ENCODE measurements at regions not wholly inside any gene's neighbourhood (a gene's known extent, or its start where the extent isn't known, plus 50 kb on each side); places are given as distances from the start of the nearest gene placed in this dataset.

- H3K36me3 Mint-ChIP-seq (ENCODE audit: insufficient read depth, unreplicated experiment), result peaks cover under 1% of the 10 kb centered on the region
- no peak for DNase-seq
- no peak overlapping the region for H3K27ac Mint-ChIP-seq (ENCODE audit: unreplicated experiment)
- peaks cover 63% of the 10 kb centered on the region for H3K4me1 Mint-ChIP-seq (ENCODE audit: low read depth, unreplicated experiment)
- H3K27me3 Mint-ChIP-seq (ENCODE audit: insufficient read depth, unreplicated experiment), result no peaks in the 10 kb centered on the region
- Histone ChIP-seq H3K36me3 (ENCODE audit: control insufficient read depth, insufficient read depth, low read length) (no peaks in the 10 kb centered on the region), H3K4me1 (peaks cover 62% of the 10 kb centered on the region), H3K27me3 (replicated peaks; ENCODE audit: control insufficient read depth, insufficient read depth, low read length) (no peaks in the 10 kb centered on the region), H3K9me3 (no peaks in the 10 kb centered on the region), H3K4me3 (ENCODE audit: low read depth, low read length) (no peak overlapping the region)
- H3K9me3 Mint-ChIP-seq (ENCODE audit: unreplicated experiment), result no peaks in the 10 kb centered on the region
- H3K4me3 Mint-ChIP-seq (ENCODE audit: unreplicated experiment), result no peak overlapping the region
- ChIA-PET CTCF (no interaction called here), POLR2A (no interaction called here)
- intact Hi-C loops (cut with micrococcal nuclease; ENCODE audit: unreplicated experiment), result no loop called here
- TF ChIP-seq CTCF (IDR thresholded peaks at IDR 0.05; ENCODE audit: insufficient read depth in 1 of 2, low read depth in 1 of 2, low read length in 1 of 2, severe bottlenecking in 1 of 2, unreplicated experiment in 1 of 2), result no peak
- BruUV-seq (replicated peaks), result no TSS peak
Observed at GRCh38 chr6:139593081-139593480, 218.6 kb upstream of the CITED2 start.

- CTCF ChIA-PET, result no interaction called here
- POLR2A ChIA-PET, result no interaction called here
- intact Hi-C loops (cut with micrococcal nuclease; ENCODE audit: unreplicated experiment), result no loop called here
- H3K9me3 ChIP-seq, result no peaks in the 10 kb centered on the region
- H3K27me3 Mint-ChIP-seq (ENCODE audit: insufficient read depth, unreplicated experiment), result no peaks in the 10 kb centered on the region
- H3K4me1 ChIP-seq, result peaks cover 62% of the 10 kb centered on the region
- H3K27me3 ChIP-seq (replicated peaks; ENCODE audit: control insufficient read depth, insufficient read depth, low read length), result no peaks in the 10 kb centered on the region
- H3K36me3 ChIP-seq (ENCODE audit: control insufficient read depth, insufficient read depth, low read length), result no peaks in the 10 kb centered on the region
- H3K9me3 Mint-ChIP-seq (ENCODE audit: unreplicated experiment), result no peaks in the 10 kb centered on the region
- H3K4me3 Mint-ChIP-seq (ENCODE audit: unreplicated experiment), result no peak overlapping the region
- H3K27ac Mint-ChIP-seq (ENCODE audit: unreplicated experiment), result peak overlapping the region; percentile 22
- H3K4me3 ChIP-seq (ENCODE audit: low read depth, low read length), result no peak overlapping the region
- no TSS peak for BruUV-seq (replicated peaks)
- DNase-seq, result no peak
- no peak for TF ChIP-seq CTCF (IDR thresholded peaks at IDR 0.05; ENCODE audit: insufficient read depth in 1 of 2, low read depth in 1 of 2, low read length in 1 of 2, severe bottlenecking in 1 of 2, unreplicated experiment in 1 of 2)
- H3K4me1 Mint-ChIP-seq (ENCODE audit: low read depth, unreplicated experiment), result peaks cover 64% of the 10 kb centered on the region
- H3K36me3 Mint-ChIP-seq (ENCODE audit: insufficient read depth, unreplicated experiment), result peaks cover 10% of the 10 kb centered on the region
Observed at GRCh38 chr6:139592011-139592410, 217.6 kb upstream of the CITED2 start.

DNA sequence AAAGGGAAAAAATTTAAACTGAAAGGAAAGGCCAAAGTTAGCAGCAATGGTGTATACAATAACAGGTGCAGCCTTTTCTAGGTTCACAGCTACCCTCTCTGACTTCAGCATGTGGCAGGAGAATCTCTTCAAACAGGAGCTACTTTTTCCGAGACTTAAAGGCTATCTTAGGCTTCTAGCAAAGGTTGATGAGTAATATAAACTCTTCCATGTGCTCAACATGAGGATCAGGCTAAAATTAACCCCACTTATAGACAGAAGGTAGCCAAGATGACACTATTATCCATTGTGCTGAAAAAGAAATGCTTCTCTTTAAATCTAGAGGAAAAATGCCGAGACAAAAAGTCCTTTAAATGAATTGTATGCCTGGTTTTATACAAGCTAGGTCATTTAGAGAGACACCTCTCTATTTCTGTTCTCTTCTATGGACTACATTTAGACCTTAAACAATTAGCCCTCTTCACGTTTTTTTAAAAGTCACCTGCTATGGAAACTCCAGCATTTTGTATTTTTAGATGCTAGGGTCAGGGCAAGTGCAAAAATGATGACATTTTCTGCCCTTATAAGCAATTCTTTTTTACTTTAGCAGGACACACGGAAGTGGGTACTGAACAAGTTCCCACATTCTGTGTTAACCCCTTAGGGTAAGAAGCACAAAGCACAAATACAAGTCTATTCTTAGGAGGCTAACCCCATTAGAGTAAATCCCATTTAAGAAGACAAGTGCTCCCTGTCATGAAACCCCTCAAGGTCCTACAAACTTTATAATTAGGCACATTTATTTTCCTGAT is 216.8 kb upstream of the CITED2 start:
- H3K4me3 ChIP-seq (ENCODE audit: low read depth, low read length), result no peak overlapping the region
- no peaks in the 10 kb centered on the region for H3K36me3 ChIP-seq (ENCODE audit: control insufficient read depth, insufficient read depth, low read length)
- POLR2A ChIA-PET, result no interaction called here
- TF ChIP-seq CTCF (IDR thresholded peaks at IDR 0.05; ENCODE audit: insufficient read depth in 1 of 2, low read depth in 1 of 2, low read length in 1 of 2, severe bottlenecking in 1 of 2, unreplicated experiment in 1 of 2), result no peak
- no TSS peak for BruUV-seq (replicated peaks)
- DNase-seq, result no peak
- no peaks in the 10 kb centered on the region for H3K9me3 Mint-ChIP-seq (ENCODE audit: unreplicated experiment)
- peaks cover 62% of the 10 kb centered on the region for H3K4me1 ChIP-seq
- no peaks in the 10 kb centered on the region for H3K27me3 ChIP-seq (replicated peaks; ENCODE audit: control insufficient read depth, insufficient read depth, low read length)
- peak overlapping the region; percentile 73 for H3K27ac Mint-ChIP-seq (ENCODE audit: unreplicated experiment)
- H3K9me3 ChIP-seq, result no peaks in the 10 kb centered on the region
- H3K27me3 Mint-ChIP-seq (ENCODE audit: insufficient read depth, unreplicated experiment), result no peaks in the 10 kb centered on the region
- intact Hi-C loops (cut with micrococcal nuclease; ENCODE audit: unreplicated experiment), result no loop called here
- CTCF ChIA-PET, result no interaction called here
- H3K4me3 Mint-ChIP-seq (ENCODE audit: unreplicated experiment), result no peak overlapping the region
- H3K36me3 Mint-ChIP-seq (ENCODE audit: insufficient read depth, unreplicated experiment), result peaks cover 10% of the 10 kb centered on the region
- peaks cover 68% of the 10 kb centered on the region for H3K4me1 Mint-ChIP-seq (ENCODE audit: low read depth, unreplicated experiment)
